Lung (tissue), 11 donors: ENCODE measurements at regions not wholly inside any gene's neighbourhood (a gene's known extent, or its start where the extent isn't known, plus 50 kb on each side); places are given as distances from the start of the nearest gene placed in this dataset.

Experiments
- ATAC-seq: fragments of 200-7000 bp; cut with Tn5 transposase; one replicate; pipeline ENCODE4 v1.9.1; 2020; ENCODE audit warnings: moderate number of reproducible peaks; ENCODE audit not compliant: insufficient read depth, low FRiP score
- DNase-seq, 3 donors: peaks; one replicate each; pipeline ENCODE4 v3.0.0-alpha.2; 2013 to 2017
- H3K27ac ChIP-seq, 2 donors: one replicate each; pipeline ENCODE4 v1.5.1; 2013; ENCODE audit warnings: mild to moderate bottlenecking in 2 of 2, moderate library complexity in 2 of 2, control low read depth in 1 of 2, inconsistent platforms in 1 of 2, low read depth in 1 of 2, low read length in 1 of 2
- H3K27me3 ChIP-seq, 3 donors: one replicate each; pipeline ENCODE4 v1.5.1; 2013; ENCODE audit warnings: low read length in 2 of 3; ENCODE audit not compliant: control insufficient read depth in 3 of 3, insufficient read depth in 3 of 3
- H3K36me3 ChIP-seq, 4 donors: one replicate each; pipeline ENCODE4 v1.5.1; 2013; ENCODE audit warnings: low read length in 4 of 4, mild to moderate bottlenecking in 1 of 4, moderate library complexity in 1 of 4; ENCODE audit not compliant: control insufficient read depth in 4 of 4, insufficient read depth in 4 of 4
- H3K4me1 ChIP-seq, 5 donors: one replicate each; pipeline ENCODE4 v1.5.1; 2013; ENCODE audit warnings: low read length in 5 of 5, mild to moderate bottlenecking in 2 of 5, moderate library complexity in 1 of 5; ENCODE audit not compliant: control insufficient read depth in 5 of 5, insufficient read depth in 5 of 5
- H3K4me3 ChIP-seq: one replicate; pipeline ENCODE4 v1.5.1; 2013; ENCODE audit warnings: mild to moderate bottlenecking, control low read depth, moderate library complexity
- H3K9ac ChIP-seq, 2 donors: one replicate each; pipeline ENCODE4 v1.5.1; 2013; ENCODE audit warnings: low read length in 2 of 2, control low read depth in 1 of 2; ENCODE audit not compliant: insufficient read depth in 1 of 2
- H3K9me3 ChIP-seq, 4 donors: one replicate each; pipeline ENCODE4 v1.5.1; 2013; ENCODE audit warnings: low read length in 3 of 4, mild to moderate bottlenecking in 1 of 4, moderate library complexity in 1 of 4; ENCODE audit not compliant: control insufficient read depth in 4 of 4, insufficient read depth in 3 of 4
- CTCF ChIP-seq: IDR thresholded peaks from 2 replicates; pipeline ENCODE4 v1.5.1; 2012; ENCODE audit warnings: mild to moderate bottlenecking; ENCODE audit errors: control extremely low read depth, extremely low read depth
- WGBS, 2 donors: extraction: QIAGEN DNeasy Blood & Tissue Kit; methylation state at CpG; one replicate each; pipeline ENCODE4 v1.1.7; 2013; 5-methylcytosine and 5-hydroxymethylcytosine counted together
- donor health status: control.
- donor health status: control.
- donor health status: Bipolar disorder and iron deficiency.
- donor health status: healthy.
- donor health status: DM: yes; HTN: yes; CAD: no.

DNA sequence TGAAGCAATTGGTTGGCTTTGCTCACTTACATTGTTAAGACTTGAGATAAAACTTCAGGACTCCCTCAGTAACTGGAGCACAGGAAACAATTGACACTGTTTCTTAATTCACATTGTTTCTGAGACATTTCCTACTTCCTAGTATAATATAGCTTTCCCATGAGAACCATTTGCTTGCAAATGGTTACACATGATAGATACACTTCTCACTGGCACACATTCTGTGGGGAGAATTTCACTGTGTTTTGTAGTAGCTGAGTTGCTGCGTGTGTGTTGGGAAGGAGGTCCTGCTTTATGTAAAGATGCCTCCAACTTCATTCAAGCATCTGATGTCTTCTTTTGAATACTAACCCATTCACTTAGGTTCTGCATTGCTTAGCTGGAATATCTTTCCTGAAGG is 85.3 kb upstream of the SLC4A4 start:
- no peak for TF ChIP-seq CTCF
- ATAC-seq (no peak), DNase-seq (peak in 1 of 3 donors; percentile 22)
- H3K27ac ChIP-seq, result no peak overlapping the region
- no peak overlapping the region for H3K4me3 ChIP-seq
- peaks cover 0 to 26% (median 16%) of the 10 kb centered on the region in 5 donors for H3K4me1 ChIP-seq
- peaks cover 0 to 4% (median 0%) of the 10 kb centered on the region in 4 donors for H3K36me3 ChIP-seq
- 52 to 63% methylated on average over 1 of the region's 1 CpG for WGBS, 2 donors
- H3K9me3 ChIP-seq, result no peaks in the 10 kb centered on the region
- H3K27me3 ChIP-seq, result no peaks in the 10 kb centered on the region
- no peak overlapping the region for H3K9ac ChIP-seq

- Histone ChIP-seq H3K4me3 (no peak overlapping the region), H3K4me1 (peaks cover under 1 to 33% (median 16%) of the 10 kb centered on the region in 5 donors), H3K27me3 (no peaks in the 10 kb centered on the region), H3K9ac (no peak overlapping the region), H3K36me3 (peaks cover 0 to 4% (median 0%) of the 10 kb centered on the region in 4 donors), H3K9me3 (no peaks in the 10 kb centered on the region), H3K27ac (peak overlapping the region in 1 of 2 donors; percentile 9)
- ATAC-seq (no peak), DNase-seq (peak in 1 of 3 donors; percentile 26)
- WGBS, 2 donors, result 68 to 75% methylated on average over 2 of the region's 2 CpGs
- TF ChIP-seq CTCF, result no peak
Observed at GRCh38 chr4:71254451-71255012, 84.3 kb upstream of the SLC4A4 start.

DNA sequence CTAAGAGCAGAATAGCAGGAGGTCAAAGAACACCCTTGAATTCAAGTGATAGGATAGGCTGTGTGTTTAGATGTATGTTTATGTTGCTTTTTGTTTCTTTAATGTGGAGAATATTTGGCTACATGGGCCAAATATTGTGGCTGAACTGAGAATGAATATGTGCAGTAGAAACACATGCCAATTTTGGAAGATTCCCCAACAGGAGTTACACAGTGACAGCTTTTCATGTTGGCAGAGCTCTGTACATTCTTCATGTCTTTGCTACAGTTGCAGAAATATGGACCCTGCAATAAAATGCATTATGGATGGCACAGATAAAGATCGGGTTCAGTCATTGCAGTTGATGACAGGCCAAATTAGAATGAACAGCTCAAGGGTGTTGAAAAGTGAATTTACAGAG is 82.8 kb upstream of the SLC4A4 start:
- DNase-seq, result no peak
- no peak for TF ChIP-seq CTCF
- Histone ChIP-seq H3K9ac (no peak overlapping the region), H3K27ac (no peak overlapping the region), H3K4me1 (peaks cover 3 to 47% (median 19%) of the 10 kb centered on the region in 5 donors), H3K4me3 (no peak overlapping the region), H3K36me3 (peaks cover 0 to 4% (median 0%) of the 10 kb centered on the region in 4 donors), H3K27me3 (no peaks in the 10 kb centered on the region), H3K9me3 (no peaks in the 10 kb centered on the region)
- no peak for ATAC-seq
- WGBS, 2 donors, result 92 to 96% methylated on average over 1 of the region's 1 CpG

DNA sequence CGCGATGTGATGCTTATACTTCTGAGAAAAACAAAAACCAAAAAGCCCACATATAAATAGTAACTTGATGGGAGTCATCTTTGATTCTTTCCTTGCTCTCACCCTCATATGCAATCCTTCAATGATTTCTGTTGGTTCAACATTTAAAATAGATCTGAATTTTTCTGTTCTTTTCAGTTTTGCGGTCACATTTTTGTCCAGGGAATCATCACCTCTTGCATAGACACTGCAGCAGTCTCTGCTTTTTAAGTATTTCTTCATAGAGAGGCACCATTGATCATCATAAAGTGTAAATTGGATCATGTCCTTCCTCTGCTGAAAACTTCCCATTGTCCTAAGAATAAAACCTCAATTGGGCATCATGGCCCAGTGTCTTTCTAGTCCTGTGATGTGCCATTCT is 81.1 kb upstream of the SLC4A4 start:
- no peak for ATAC-seq
- H3K4me1 ChIP-seq, result peaks cover 5 to 52% (median 23%) of the 10 kb centered on the region in 5 donors
- no peaks in the 10 kb centered on the region for H3K9me3 ChIP-seq
- no peak overlapping the region for H3K9ac ChIP-seq
- DNase-seq, result no peak
- no peak for TF ChIP-seq CTCF
- H3K36me3 ChIP-seq, result peaks cover 0 to 4% (median 0%) of the 10 kb centered on the region in 4 donors
- H3K27me3 ChIP-seq, result no peaks in the 10 kb centered on the region
- H3K27ac ChIP-seq, result no peak overlapping the region
- no peak overlapping the region for H3K4me3 ChIP-seq
- WGBS, 2 donors, result 63 to 66% methylated on average over 3 of the region's 3 CpGs
